ENCODE measurements at regions not wholly inside any gene's neighbourhood (a gene's known extent, or its start where the extent isn't known, plus 50 kb on each side); places are given as distances from the start of the nearest gene placed in this dataset.

DNA sequence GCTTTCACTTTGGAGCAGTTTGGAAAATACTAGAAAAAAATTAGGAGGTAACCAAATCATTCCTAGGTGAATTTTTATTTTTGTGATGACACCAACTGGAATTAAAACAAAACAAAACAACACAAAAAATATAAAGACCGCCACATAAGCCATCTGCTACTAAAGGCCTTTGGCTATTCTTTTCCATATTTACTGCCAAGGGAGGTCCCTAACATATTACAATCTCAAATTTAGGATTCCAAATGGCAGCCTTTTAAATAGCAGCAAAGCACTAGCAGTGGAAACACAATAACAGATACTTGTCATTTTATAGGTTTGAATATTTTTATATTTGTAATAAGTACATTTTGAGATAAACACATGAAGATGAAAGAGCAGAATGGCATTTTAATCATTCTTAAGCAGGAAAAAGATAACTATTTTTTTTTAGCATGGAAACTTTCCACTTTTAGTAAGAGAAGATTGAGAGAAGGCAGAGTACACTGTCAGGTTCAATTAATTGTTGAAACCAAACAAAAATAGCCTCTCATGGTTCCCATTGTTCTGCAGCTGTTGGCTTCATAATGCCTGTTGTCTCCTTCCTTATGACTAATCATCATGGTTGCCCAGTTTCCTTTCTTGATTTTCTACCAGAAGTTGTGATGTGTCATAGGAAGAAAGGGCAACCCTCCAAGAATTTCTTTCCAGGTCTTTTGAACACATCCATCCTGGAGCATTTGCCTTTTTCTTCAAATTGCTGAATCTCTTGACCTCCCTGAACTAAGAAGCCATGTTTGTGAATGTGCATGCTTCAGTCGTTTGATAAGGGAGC is 219.0 kb upstream of the EMCN start:
- TF ChIP-seq, protein P1, sequence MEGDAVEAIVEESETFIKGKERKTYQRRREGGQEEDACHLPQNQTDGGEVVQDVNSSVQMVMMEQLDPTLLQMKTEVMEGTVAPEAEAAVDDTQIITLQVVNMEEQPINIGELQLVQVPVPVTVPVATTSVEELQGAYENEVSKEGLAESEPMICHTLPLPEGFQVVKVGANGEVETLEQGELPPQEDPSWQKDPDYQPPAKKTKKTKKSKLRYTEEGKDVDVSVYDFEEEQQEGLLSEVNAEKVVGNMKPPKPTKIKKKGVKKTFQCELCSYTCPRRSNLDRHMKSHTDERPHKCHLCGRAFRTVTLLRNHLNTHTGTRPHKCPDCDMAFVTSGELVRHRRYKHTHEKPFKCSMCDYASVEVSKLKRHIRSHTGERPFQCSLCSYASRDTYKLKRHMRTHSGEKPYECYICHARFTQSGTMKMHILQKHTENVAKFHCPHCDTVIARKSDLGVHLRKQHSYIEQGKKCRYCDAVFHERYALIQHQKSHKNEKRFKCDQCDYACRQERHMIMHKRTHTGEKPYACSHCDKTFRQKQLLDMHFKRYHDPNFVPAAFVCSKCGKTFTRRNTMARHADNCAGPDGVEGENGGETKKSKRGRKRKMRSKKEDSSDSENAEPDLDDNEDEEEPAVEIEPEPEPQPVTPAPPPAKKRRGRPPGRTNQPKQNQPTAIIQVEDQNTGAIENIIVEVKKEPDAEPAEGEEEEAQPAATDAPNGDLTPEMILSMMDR (IDR thresholded peaks at IDR 0.05; ENCODE audit: control insufficient read depth, extremely low read depth, insufficient read depth) = no peak
- H3K4me3 ChIP-seq (ENCODE audit: low read depth, low read length) = no peak overlapping the region
- no peak for DNase-seq (ENCODE audit: low read depth)

DNA sequence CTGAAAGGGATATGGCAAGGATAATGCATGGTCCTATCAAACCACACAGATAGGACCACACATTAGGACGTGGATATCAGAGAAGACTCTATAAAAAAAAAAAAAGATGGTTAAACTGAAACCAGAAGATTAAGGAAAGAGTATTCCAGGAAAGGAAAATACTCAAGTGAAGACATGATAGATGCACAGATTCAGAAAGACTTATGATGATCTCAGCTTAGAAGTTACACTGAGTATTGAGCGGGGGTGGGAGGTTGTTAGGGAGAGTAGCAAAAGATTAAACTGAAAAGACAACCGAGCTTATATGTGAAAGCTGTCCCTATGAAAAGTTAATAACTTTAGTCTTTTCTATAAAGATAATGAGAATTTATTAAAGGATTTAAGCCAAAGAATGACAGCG is 211.0 kb upstream of the EMCN start:
- DNase-seq (ENCODE audit: low read depth) = no peak
- TF ChIP-seq, protein P1 (IDR thresholded peaks at IDR 0.05; ENCODE audit: control insufficient read depth, extremely low read depth, insufficient read depth) = no peak
- no peak overlapping the region for H3K4me3 ChIP-seq (ENCODE audit: low read depth, low read length)

DNA sequence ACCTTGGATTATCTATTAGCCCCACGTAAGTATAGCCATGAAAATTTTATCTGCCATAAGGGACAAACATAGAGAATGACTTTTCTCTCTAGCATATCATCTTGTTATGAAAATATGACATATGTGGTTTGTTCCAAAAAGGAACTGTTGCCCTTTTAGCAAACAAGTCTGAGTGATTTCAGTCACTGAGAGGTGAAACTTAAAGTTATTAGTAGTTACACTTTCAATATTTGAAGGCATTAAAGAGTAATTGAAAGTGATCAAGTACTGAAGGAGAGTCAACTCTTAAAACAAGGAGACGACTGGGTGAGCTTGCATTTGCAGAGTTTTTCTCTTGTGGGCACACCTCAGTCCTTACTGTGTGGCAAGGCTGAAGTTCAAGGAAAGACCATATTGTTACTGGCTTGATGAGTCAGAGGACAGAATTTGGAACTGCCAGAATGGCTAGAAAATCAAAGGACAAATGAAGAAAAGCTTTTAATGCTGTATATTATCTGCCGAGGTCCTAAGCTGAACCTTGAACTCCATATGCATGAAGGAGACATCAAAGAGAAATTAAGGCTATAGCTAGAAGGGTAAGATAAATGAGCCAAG is 205.1 kb upstream of the EMCN start:
- H3K4me3 ChIP-seq (ENCODE audit: low read depth, low read length) = no peak overlapping the region
- no peak for DNase-seq (ENCODE audit: low read depth)
- TF ChIP-seq, protein P1 (IDR thresholded peaks at IDR 0.05; ENCODE audit: control insufficient read depth, extremely low read depth, insufficient read depth) = no peak

DNA sequence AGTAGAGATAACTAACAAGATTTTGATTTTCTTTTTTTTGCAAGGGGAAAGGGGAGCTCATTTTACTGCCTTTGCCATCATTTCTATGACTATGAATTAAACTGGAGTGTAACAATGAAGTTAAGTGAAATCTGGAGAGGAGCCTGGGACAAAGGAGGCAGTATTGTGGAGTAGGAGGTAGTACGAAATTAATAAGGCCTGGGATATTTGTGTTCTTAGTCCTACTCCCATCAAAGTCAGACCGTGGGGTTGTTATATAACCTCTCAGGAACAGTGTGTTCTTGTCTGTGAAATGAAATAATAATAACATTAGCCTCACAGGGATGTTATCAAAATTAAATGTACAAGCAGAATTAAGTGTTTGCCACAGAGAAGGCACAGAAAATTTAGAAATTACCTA is 204.3 kb upstream of the EMCN start:
- TF ChIP-seq, protein P1 (IDR thresholded peaks at IDR 0.05; ENCODE audit: control insufficient read depth, extremely low read depth, insufficient read depth) = no peak
- DNase-seq (ENCODE audit: low read depth) = no peak
- no peak overlapping the region for H3K4me3 ChIP-seq (ENCODE audit: low read depth, low read length)

DNA sequence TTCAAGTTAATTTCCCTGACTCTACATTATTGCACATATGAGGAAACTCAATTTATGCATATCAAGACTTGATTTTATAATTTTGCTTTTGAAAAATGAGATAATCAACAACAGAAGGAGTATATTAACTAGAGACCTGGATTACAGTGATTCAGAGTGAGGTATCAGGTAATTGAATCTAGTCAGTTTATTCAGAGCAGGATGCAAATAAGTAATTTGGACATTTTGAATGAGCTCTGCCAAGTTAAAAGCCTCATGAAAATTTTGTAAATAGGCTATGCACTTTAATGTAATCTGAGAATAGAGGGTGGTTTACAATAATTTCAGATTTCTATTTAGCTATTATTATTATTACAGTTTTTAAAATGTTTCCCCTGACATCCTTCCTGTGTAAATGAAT is 203.7 kb upstream of the EMCN start:
- TF ChIP-seq, protein P1 (IDR thresholded peaks at IDR 0.05; ENCODE audit: control insufficient read depth, extremely low read depth, insufficient read depth) = no peak
- DNase-seq (ENCODE audit: low read depth) = no peak
- no peak overlapping the region for H3K4me3 ChIP-seq (ENCODE audit: low read depth, low read length)

DNA sequence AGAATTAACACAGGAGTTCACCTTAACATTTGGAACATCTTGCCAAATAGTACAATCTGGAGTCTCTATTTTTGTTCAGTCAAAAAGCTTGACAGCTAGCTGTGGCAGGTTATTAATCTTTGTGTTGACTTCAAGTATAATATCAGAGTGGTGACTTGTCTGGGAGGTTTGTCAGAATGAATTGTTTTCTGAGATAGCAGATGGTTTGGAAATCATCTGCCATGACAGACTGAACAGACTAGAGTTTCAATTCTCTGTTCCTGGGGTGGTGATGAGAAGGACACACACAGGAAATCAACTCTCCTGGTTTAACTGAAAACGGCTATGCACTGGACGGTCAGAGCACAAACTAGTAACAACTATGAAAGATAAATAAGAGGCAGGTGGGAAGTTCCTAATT is 203.3 kb upstream of the EMCN start:
- TF ChIP-seq, protein P1 (IDR thresholded peaks at IDR 0.05; ENCODE audit: control insufficient read depth, extremely low read depth, insufficient read depth) = no peak
- no peak for DNase-seq (ENCODE audit: low read depth)

More for the DNA sequence above, 203.3 kb upstream of the EMCN start:
- no peak overlapping the region for H3K4me3 ChIP-seq (ENCODE audit: low read depth, low read length)

Data from LNCaP clone FGC (cell line).